C4-2B (cell line): ENCODE measurements at regions not wholly inside any gene's neighbourhood (a gene's known extent, or its start where the extent isn't known, plus 50 kb on each side); places are given as distances from the start of the nearest gene placed in this dataset.

Experiments used
- CTCF ChIP-seq: fragments of 450-650 bp; conservative IDR thresholded peaks from 2 replicates; pipeline ENCODE4 v1.5.1; 2017; ENCODE audit warnings: mild to moderate bottlenecking
- ZFX ChIP-seq: fragments of 450-650 bp; IDR thresholded peaks from 2 replicates; pipeline ENCODE4 v1.6.1; 2017

GRCh38 chr5:109928046-109928445, 238.3 kb downstream of the MAN2A1 start:
- TF ChIP-seq CTCF (no peak), ZFX (no peak)
